Liver (tissue), 3 donors: ENCODE measurements at regions not wholly inside any gene's neighbourhood (a gene's known extent, or its start where the extent isn't known, plus 50 kb on each side); places are given as distances from the start of the nearest gene placed in this dataset.

ENCODE experiments used
- EGR1 ChIP-seq, 2 donors: IDR thresholded peaks; 2 replicates each; pipeline ENCODE4 v1.6.1; 2016 to 2018; ENCODE audit warnings: antibody characterized with exemption in 2 of 2, low read depth in 2 of 2
- FOXA1 ChIP-seq: IDR thresholded peaks from 2 replicates; pipeline ENCODE4 v1.6.1; 2016; ENCODE audit warnings: antibody characterized with exemption
- GABPA ChIP-seq, 2 donors: IDR thresholded peaks in 1 of 2; conservative IDR thresholded peaks in 1 of 2; 2 replicates each; pipeline ENCODE4 v1.6.1; 2016; ENCODE audit warnings: antibody characterized with exemption in 2 of 2, mild to moderate bottlenecking in 1 of 2, moderate library complexity in 1 of 2
- HNF4A ChIP-seq, 2 donors: conservative IDR thresholded peaks; 2 replicates each; pipeline ENCODE4 v1.6.1; 2016; ENCODE audit warnings: antibody characterized with exemption in 2 of 2, mild to moderate bottlenecking in 2 of 2
- JUND ChIP-seq, 2 donors: IDR thresholded peaks; 2 replicates each; pipeline ENCODE4 v1.6.1; 2016; ENCODE audit warnings: antibody characterized with exemption in 2 of 2
- RAD21 ChIP-seq, 2 donors: IDR thresholded peaks; 2 replicates each; pipeline ENCODE4 v1.6.1; 2016; ENCODE audit warnings: antibody characterized with exemption in 2 of 2, mild to moderate bottlenecking in 2 of 2
- REST ChIP-seq: IDR thresholded peaks from 2 replicates; pipeline ENCODE4 v1.6.1; 2016; ENCODE audit warnings: antibody characterized with exemption, mild to moderate bottlenecking
- SP1 ChIP-seq: IDR thresholded peaks from 2 replicates; pipeline ENCODE4 v1.6.1; 2018; ENCODE audit warnings: antibody characterized with exemption, mild to moderate bottlenecking
- TAF1 ChIP-seq: conservative IDR thresholded peaks from 2 replicates; pipeline ENCODE4 v1.6.1; 2016; ENCODE audit warnings: antibody characterized with exemption, mild to moderate bottlenecking
- YY1 ChIP-seq: IDR thresholded peaks from 2 replicates; pipeline ENCODE4 v1.6.1; 2016; ENCODE audit warnings: antibody characterized with exemption, mild to moderate bottlenecking
- TF ChIP-seq, protein P1 (sequence below): fragments of 150-350 bp; IDR thresholded peaks from 2 replicates; pipeline ENCODE4 v1.5.1; 2017; ENCODE audit warnings: improper control_type of control experiment, low read depth, low read length; ENCODE audit not compliant: missing input control
- TF ChIP-seq, protein P2 (sequence below): IDR thresholded peaks from 2 replicates; pipeline ENCODE4 v1.6.1; 2016; ENCODE audit warnings: antibody characterized with exemption
- donor health status: healthy.
- donor health status: healthy.

DNA sequence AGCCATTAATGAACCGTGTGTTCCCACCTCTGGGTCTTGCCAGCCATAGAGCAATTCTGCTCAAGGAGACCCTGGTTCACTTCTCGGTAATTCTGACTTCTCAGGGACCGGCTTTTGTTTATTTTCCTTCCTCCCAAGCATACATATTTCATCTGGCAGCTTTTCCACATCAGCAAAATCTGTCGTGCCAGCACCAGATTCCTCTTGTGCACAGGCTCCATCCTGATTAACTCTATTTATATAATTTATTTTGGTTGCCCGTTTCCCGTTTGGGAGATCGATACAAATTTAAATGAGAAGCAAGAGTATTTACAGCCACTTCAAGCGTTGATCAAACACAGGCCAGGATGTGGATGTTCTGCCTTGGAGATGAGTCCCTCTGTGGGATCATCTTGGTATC is 161.9 kb upstream of the XYLT1 start:
- TF ChIP-seq HNF4A (conservative IDR thresholded peaks at IDR 0.05) (no peak), TAF1 (no peak), SP1 (no peak), EGR1 (IDR thresholded peaks at IDR 0.05; ENCODE audit: low read depth in 2 of 2) (no peak), JUND (IDR thresholded peaks at IDR 0.05) (no peak), REST (no peak), GABPA (IDR thresholded peaks at IDR 0.05 in 1 of 2, conservative IDR thresholded peaks at IDR 0.05 in 1 of 2) (no peak), YY1 (no peak), FOXA1 (no peak), RAD21 (IDR thresholded peaks at IDR 0.05) (no peak)
- TF ChIP-seq, protein P1, sequence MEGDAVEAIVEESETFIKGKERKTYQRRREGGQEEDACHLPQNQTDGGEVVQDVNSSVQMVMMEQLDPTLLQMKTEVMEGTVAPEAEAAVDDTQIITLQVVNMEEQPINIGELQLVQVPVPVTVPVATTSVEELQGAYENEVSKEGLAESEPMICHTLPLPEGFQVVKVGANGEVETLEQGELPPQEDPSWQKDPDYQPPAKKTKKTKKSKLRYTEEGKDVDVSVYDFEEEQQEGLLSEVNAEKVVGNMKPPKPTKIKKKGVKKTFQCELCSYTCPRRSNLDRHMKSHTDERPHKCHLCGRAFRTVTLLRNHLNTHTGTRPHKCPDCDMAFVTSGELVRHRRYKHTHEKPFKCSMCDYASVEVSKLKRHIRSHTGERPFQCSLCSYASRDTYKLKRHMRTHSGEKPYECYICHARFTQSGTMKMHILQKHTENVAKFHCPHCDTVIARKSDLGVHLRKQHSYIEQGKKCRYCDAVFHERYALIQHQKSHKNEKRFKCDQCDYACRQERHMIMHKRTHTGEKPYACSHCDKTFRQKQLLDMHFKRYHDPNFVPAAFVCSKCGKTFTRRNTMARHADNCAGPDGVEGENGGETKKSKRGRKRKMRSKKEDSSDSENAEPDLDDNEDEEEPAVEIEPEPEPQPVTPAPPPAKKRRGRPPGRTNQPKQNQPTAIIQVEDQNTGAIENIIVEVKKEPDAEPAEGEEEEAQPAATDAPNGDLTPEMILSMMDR, result no peak
- TF ChIP-seq, protein P2, sequence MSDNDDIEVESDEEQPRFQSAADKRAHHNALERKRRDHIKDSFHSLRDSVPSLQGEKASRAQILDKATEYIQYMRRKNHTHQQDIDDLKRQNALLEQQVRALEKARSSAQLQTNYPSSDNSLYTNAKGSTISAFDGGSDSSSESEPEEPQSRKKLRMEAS, result no peak
